WERI-Rb-1 (cell line): ENCODE measurements at regions not wholly inside any gene's neighbourhood (a gene's known extent, or its start where the extent isn't known, plus 50 kb on each side); places are given as distances from the start of the nearest gene placed in this dataset.
"Not testable (repeated sequence)": the region's sequence is repeated elsewhere in the genome, so short reads cannot be mapped to it uniquely, and the experiment has no call there.

Experiments used
- DNase-seq: peaks from one replicate; pipeline ENCODE4 v3.0.0-alpha.2; 2020
- H3K27ac ChIP-seq: fragments of 250-450 bp; sonication (Bioruptor Pico); 2 replicates; pipeline ENCODE4 v1.5.1; 2020; ENCODE audit warnings: mild to moderate bottlenecking, moderate library complexity
- H3K27me3 ChIP-seq: fragments of 250-450 bp; sonication (Bioruptor Pico); 2 replicates; pipeline ENCODE4 v1.5.1; 2021; ENCODE audit warnings: mild to moderate bottlenecking, low read depth, moderate library complexity; ENCODE audit not compliant: insufficient read depth, severe bottlenecking
- H3K36me3 ChIP-seq: fragments of 250-450 bp; sonication (Bioruptor Pico); 2 replicates; pipeline ENCODE4 v1.5.1; 2020; ENCODE audit warnings: mild to moderate bottlenecking, moderate library complexity
- H3K4me3 ChIP-seq: 2 replicates; pipeline ENCODE4 v1.5.1; 2011; ENCODE audit warnings: low read depth, mild to moderate bottlenecking, control low read depth, low read length
- H3K9me3 ChIP-seq: fragments of 250-450 bp; sonication (Bioruptor Pico); 2 replicates; pipeline ENCODE4 v1.5.1; 2021; ENCODE audit warnings: mild to moderate bottlenecking, moderate library complexity; ENCODE audit not compliant: severe bottlenecking
- CTCF ChIP-seq: IDR thresholded peaks from 2 replicates; pipeline ENCODE4 v1.5.1; 2011; ENCODE audit warnings: low read depth, mild to moderate bottlenecking, control low read depth, inconsistent platforms, low read length

GRCh38 chr3:177464392-177465256 lies 267.3 kb upstream of the TBL1XR1 start:
- Histone ChIP-seq H3K27ac (no peak overlapping the region), H3K36me3 (no peaks in the 10 kb centered on the region), H3K27me3 (no peaks in the 10 kb centered on the region), H3K4me3 (no peak overlapping the region), H3K9me3 (no peaks in the 10 kb centered on the region)
- DNase-seq: no peak
- no peak for TF ChIP-seq CTCF

- Histone ChIP-seq H3K27ac (no peak overlapping the region), H3K9me3 (no peaks in the 10 kb centered on the region), H3K27me3 (no peaks in the 10 kb centered on the region), H3K4me3 (no peak overlapping the region), H3K36me3 (no peaks in the 10 kb centered on the region)
- no peak for DNase-seq
- no peak for TF ChIP-seq CTCF
These were observed 268.0 kb upstream of the TBL1XR1 start for GRCh38 chr3:177465257-177465642.

GRCh38 chr3:177466074-177466473 lies 268.8 kb upstream of the TBL1XR1 start:
- no peak overlapping the region for H3K27ac ChIP-seq
- DNase-seq: no peak

GRCh38 chr3:177466622-177467021 lies 269.3 kb upstream of the TBL1XR1 start:
- not testable (repeated sequence) for H3K9me3 ChIP-seq, H3K27ac ChIP-seq, H3K27me3 ChIP-seq, H3K4me3 ChIP-seq, H3K36me3 ChIP-seq, DNase-seq

More at GRCh38 chr3:177466074-177466473, 268.8 kb upstream of the TBL1XR1 start:
- no peak for TF ChIP-seq CTCF
- no peak overlapping the region for H3K4me3 ChIP-seq
- H3K9me3 ChIP-seq: no peaks in the 10 kb centered on the region
- H3K27me3 ChIP-seq: no peaks in the 10 kb centered on the region
- H3K36me3 ChIP-seq: no peaks in the 10 kb centered on the region

- Histone ChIP-seq H3K36me3 (no peaks in the 10 kb centered on the region), H3K27me3 (no peaks in the 10 kb centered on the region), H3K9me3 (no peaks in the 10 kb centered on the region), H3K4me3 (no peak overlapping the region), H3K27ac (no peak overlapping the region)
- no peak for TF ChIP-seq CTCF
- no peak for DNase-seq
These were observed 270.1 kb upstream of the TBL1XR1 start for GRCh38 chr3:177467247-177467985.

- no peaks in the 10 kb centered on the region for H3K9me3 ChIP-seq
- no peak for TF ChIP-seq CTCF
- no peaks in the 10 kb centered on the region for H3K36me3 ChIP-seq
- H3K27ac ChIP-seq: no peak overlapping the region
- no peak overlapping the region for H3K4me3 ChIP-seq
- H3K27me3 ChIP-seq: no peaks in the 10 kb centered on the region
- no peak for DNase-seq
These were observed 271.0 kb upstream of the TBL1XR1 start for GRCh38 chr3:177468331-177468730.
